ENCODE measurements at regions not wholly inside any gene's neighbourhood (a gene's known extent, or its start where the extent isn't known, plus 50 kb on each side); places are given as distances from the start of the nearest gene placed in this dataset.

GRCh38 chr5:103668281-103668680 is 105.7 kb upstream of the NUDT12 start:
- no peaks in the 10 kb centered on the region for H3K27me3 ChIP-seq
- TF ChIP-seq, protein P1, sequence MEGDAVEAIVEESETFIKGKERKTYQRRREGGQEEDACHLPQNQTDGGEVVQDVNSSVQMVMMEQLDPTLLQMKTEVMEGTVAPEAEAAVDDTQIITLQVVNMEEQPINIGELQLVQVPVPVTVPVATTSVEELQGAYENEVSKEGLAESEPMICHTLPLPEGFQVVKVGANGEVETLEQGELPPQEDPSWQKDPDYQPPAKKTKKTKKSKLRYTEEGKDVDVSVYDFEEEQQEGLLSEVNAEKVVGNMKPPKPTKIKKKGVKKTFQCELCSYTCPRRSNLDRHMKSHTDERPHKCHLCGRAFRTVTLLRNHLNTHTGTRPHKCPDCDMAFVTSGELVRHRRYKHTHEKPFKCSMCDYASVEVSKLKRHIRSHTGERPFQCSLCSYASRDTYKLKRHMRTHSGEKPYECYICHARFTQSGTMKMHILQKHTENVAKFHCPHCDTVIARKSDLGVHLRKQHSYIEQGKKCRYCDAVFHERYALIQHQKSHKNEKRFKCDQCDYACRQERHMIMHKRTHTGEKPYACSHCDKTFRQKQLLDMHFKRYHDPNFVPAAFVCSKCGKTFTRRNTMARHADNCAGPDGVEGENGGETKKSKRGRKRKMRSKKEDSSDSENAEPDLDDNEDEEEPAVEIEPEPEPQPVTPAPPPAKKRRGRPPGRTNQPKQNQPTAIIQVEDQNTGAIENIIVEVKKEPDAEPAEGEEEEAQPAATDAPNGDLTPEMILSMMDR (IDR thresholded peaks at IDR 0.05; ENCODE audit: low read depth, low read length), result no peak
- H3K4me1 ChIP-seq (ENCODE audit: low read depth), result no peaks in the 10 kb centered on the region
- no peak overlapping the region for H3K4me3 ChIP-seq
- DNase-seq (ENCODE audit: low read depth in 1 of 2, low spot score in 1 of 2), result peak in 1 of 2 donors; percentile 36
- H3K27ac ChIP-seq, result no peak overlapping the region
- no peaks in the 10 kb centered on the region for H3K36me3 ChIP-seq
- H3K9me3 ChIP-seq (ENCODE audit: low read depth), result no peaks in the 10 kb centered on the region

GRCh38 chr5:103667068-103667467 is 104.5 kb upstream of the NUDT12 start:
- H3K27me3 ChIP-seq, result no peaks in the 10 kb centered on the region
- peak in 1 of 2 donors; percentile 17 for DNase-seq (ENCODE audit: low read depth in 1 of 2, low spot score in 1 of 2)
- no peak overlapping the region for H3K4me3 ChIP-seq
- TF ChIP-seq, protein P1 (IDR thresholded peaks at IDR 0.05; ENCODE audit: low read depth, low read length), result no peak
- no peaks in the 10 kb centered on the region for H3K36me3 ChIP-seq
- no peaks in the 10 kb centered on the region for H3K9me3 ChIP-seq (ENCODE audit: low read depth)
- no peak overlapping the region for H3K27ac ChIP-seq
- H3K4me1 ChIP-seq (ENCODE audit: low read depth), result no peaks in the 10 kb centered on the region

GRCh38 chr5:103657301-103657700 is 94.7 kb upstream of the NUDT12 start:
- Histone ChIP-seq H3K4me1 (ENCODE audit: low read depth) (no peaks in the 10 kb centered on the region), H3K4me3 (no peak overlapping the region), H3K9me3 (ENCODE audit: low read depth) (no peaks in the 10 kb centered on the region), H3K36me3 (no peaks in the 10 kb centered on the region), H3K27me3 (no peaks in the 10 kb centered on the region), H3K27ac (no peak overlapping the region)
- TF ChIP-seq, protein P1 (IDR thresholded peaks at IDR 0.05; ENCODE audit: low read depth, low read length), result no peak
- no peak for DNase-seq (ENCODE audit: low read depth in 1 of 2, low spot score in 1 of 2)

GRCh38 chr5:103648086-103648485 is 85.5 kb upstream of the NUDT12 start:
- H3K27me3 ChIP-seq, result no peaks in the 10 kb centered on the region

GRCh38 chr5:103646698-103647614 is 84.4 kb upstream of the NUDT12 start:
- TF ChIP-seq, protein P1 (IDR thresholded peaks at IDR 0.05; ENCODE audit: low read depth, low read length), result no peak
- Histone ChIP-seq H3K27me3 (no peaks in the 10 kb centered on the region), H3K36me3 (no peaks in the 10 kb centered on the region), H3K4me1 (ENCODE audit: low read depth) (no peaks in the 10 kb centered on the region), H3K9me3 (ENCODE audit: low read depth) (no peaks in the 10 kb centered on the region), H3K4me3 (no peak overlapping the region), H3K27ac (no peak overlapping the region)
- DNase-seq (ENCODE audit: low read depth in 1 of 2, low spot score in 1 of 2), result no peak

More at GRCh38 chr5:103648086-103648485, 85.5 kb upstream of the NUDT12 start:
- no peak for DNase-seq (ENCODE audit: low read depth in 1 of 2, low spot score in 1 of 2)
- H3K4me1 ChIP-seq (ENCODE audit: low read depth), result no peaks in the 10 kb centered on the region
- TF ChIP-seq, protein P1 (IDR thresholded peaks at IDR 0.05; ENCODE audit: low read depth, low read length), result no peak
- H3K9me3 ChIP-seq (ENCODE audit: low read depth), result no peaks in the 10 kb centered on the region
- no peaks in the 10 kb centered on the region for H3K36me3 ChIP-seq
- H3K4me3 ChIP-seq, result no peak overlapping the region
- no peak overlapping the region for H3K27ac ChIP-seq
